OCI-LY1 (cell line): ENCODE measurements at regions not wholly inside any gene's neighbourhood (a gene's known extent, or its start where the extent isn't known, plus 50 kb on each side); places are given as distances from the start of the nearest gene placed in this dataset.
"Not testable (repeated sequence)": the region's sequence is repeated elsewhere in the genome, so short reads cannot be mapped to it uniquely, and the experiment has no call there.

Source experiments
- EZH2 ChIP-seq: fragments of 200-600 bp; sonication (generic), shearing (Covaris generic); IDR thresholded peaks from 2 replicates; pipeline ENCODE4 v1.8.0; 2017; ENCODE audit warnings: borderline replicate concordance, mixed run types, mild to moderate bottlenecking, antibody characterized with exemption, low read length, moderate library complexity, mixed read lengths
- TF ChIP-seq, protein P1 (sequence below): fragments of 200-600 bp; sonication (generic), shearing (Covaris generic); IDR thresholded peaks from 2 replicates; pipeline ENCODE4 v1.5.1; 2017; ENCODE audit warnings: mild to moderate bottlenecking, antibody characterized with exemption, low read length, moderate library complexity, mixed read lengths

DNA sequence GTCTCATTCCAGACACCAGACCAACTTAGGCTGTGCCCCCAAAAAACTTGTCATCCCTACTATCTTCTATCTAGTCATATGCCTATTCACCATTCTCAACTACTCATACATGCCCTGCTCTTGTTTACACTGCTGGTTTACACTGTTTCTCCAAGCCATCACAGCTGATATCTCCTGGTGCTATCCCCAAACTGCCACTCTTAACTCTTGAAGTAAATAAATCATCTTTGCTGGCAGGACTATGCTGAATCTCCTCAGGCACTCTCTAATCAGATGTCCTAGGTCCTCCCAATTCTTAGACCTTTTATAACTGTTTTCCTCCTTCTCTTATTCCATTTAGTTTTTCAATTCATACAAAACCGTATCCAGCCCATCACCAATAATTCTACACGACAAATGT lies 81.9 kb downstream of the EBNA1BP2 start:
- TF ChIP-seq, protein P1, sequence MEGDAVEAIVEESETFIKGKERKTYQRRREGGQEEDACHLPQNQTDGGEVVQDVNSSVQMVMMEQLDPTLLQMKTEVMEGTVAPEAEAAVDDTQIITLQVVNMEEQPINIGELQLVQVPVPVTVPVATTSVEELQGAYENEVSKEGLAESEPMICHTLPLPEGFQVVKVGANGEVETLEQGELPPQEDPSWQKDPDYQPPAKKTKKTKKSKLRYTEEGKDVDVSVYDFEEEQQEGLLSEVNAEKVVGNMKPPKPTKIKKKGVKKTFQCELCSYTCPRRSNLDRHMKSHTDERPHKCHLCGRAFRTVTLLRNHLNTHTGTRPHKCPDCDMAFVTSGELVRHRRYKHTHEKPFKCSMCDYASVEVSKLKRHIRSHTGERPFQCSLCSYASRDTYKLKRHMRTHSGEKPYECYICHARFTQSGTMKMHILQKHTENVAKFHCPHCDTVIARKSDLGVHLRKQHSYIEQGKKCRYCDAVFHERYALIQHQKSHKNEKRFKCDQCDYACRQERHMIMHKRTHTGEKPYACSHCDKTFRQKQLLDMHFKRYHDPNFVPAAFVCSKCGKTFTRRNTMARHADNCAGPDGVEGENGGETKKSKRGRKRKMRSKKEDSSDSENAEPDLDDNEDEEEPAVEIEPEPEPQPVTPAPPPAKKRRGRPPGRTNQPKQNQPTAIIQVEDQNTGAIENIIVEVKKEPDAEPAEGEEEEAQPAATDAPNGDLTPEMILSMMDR = not testable (repeated sequence)
- not testable (repeated sequence) for TF ChIP-seq EZH2
